ENCODE measurements at regions not wholly inside any gene's neighbourhood (a gene's known extent, or its start where the extent isn't known, plus 50 kb on each side); places are given as distances from the start of the nearest gene placed in this dataset.

- ChIA-PET POLR2A (no interaction called here), CTCF (interaction anchor here (0.8 kb wide), 1 partner anchor 67 kb away, joined by 4 read pairs; no protein-coding TSS in a partner anchor)
- no peaks in the 10 kb centered on the region for H3K9me3 ChIP-seq (ENCODE audit: control insufficient read depth, insufficient read depth, low read depth, low read length)
- no peak overlapping the region for H3K4me3 ChIP-seq (ENCODE audit: low read depth, low read length)
- H3K27ac ChIP-seq (ENCODE audit: extremely low read depth, low read depth, low read length), result no peak overlapping the region
- no peaks in the 10 kb centered on the region; the same call in 1 of the 2 replicates for H3K4me1 ChIP-seq (ENCODE audit: control insufficient read depth, insufficient read depth, low read length)
- TF ChIP-seq ZNF18 (tag by site-specific recombination; IDR thresholded peaks at IDR 0.05) (no peak), BCL6B (tag by site-specific recombination; IDR thresholded peaks at IDR 0.05) (peak; percentile 52; the same call in 1 of the 2 replicates)
- H3K36me3 ChIP-seq (ENCODE audit: control insufficient read depth in 2 of 2, insufficient read depth in 1 of 2, low read length in 2 of 2), result no peaks in the 10 kb centered on the region
Measured at GRCh38 chr21:34280389-34280795, 83.4 kb upstream of the KCNE2 start.

GRCh38 chr21:34280959-34281358 is 82.8 kb upstream of the KCNE2 start:
- Histone ChIP-seq H3K9me3 (ENCODE audit: control insufficient read depth, insufficient read depth, low read depth, low read length) (no peaks in the 10 kb centered on the region), H3K4me1 (ENCODE audit: control insufficient read depth, insufficient read depth, low read length) (no peaks in the 10 kb centered on the region; the same call in 1 of the 2 replicates), H3K36me3 (ENCODE audit: control insufficient read depth in 2 of 2, insufficient read depth in 1 of 2, low read length in 2 of 2) (no peaks in the 10 kb centered on the region), H3K4me3 (ENCODE audit: low read depth, low read length) (no peak overlapping the region), H3K27ac (ENCODE audit: extremely low read depth, low read depth, low read length) (no peak overlapping the region)
- ChIA-PET POLR2A (no interaction called here), CTCF (interaction anchor here (0.8 kb wide), 1 partner anchor 67 kb away, joined by 4 read pairs; no protein-coding TSS in a partner anchor)
- TF ChIP-seq ZNF169 (tag by site-specific recombination; IDR thresholded peaks at IDR 0.05) (no peak), ZNF19 (tag by site-specific recombination; IDR thresholded peaks at IDR 0.05; ENCODE audit: low read depth) (no peak), ZNF704 (tag by site-specific recombination; IDR thresholded peaks at IDR 0.05) (no peak), PRDM10 (tag by site-specific recombination; IDR thresholded peaks at IDR 0.05) (no peak), ZNF404 (tag by site-specific recombination; IDR thresholded peaks at IDR 0.05) (no peak), WT1 (tag by site-specific recombination; IDR thresholded peaks at IDR 0.05) (no peak), ZNF768 (tag by site-specific recombination; IDR thresholded peaks at IDR 0.05) (no peak), ZNF707 (tag by site-specific recombination; IDR thresholded peaks at IDR 0.05) (no peak)

GRCh38 chr21:34282223-34282622 is 81.6 kb upstream of the KCNE2 start:
- Histone ChIP-seq H3K9me3 (ENCODE audit: control insufficient read depth, insufficient read depth, low read depth, low read length) (no peaks in the 10 kb centered on the region), H3K27ac (ENCODE audit: extremely low read depth, low read depth, low read length) (no peak overlapping the region), H3K4me3 (ENCODE audit: low read depth, low read length) (no peak overlapping the region), H3K4me1 (ENCODE audit: control insufficient read depth, insufficient read depth, low read length) (no peaks in the 10 kb centered on the region; the same call in 1 of the 2 replicates), H3K36me3 (ENCODE audit: control insufficient read depth in 2 of 2, insufficient read depth in 1 of 2, low read length in 2 of 2) (no peaks in the 10 kb centered on the region)
- POLR2A ChIA-PET, result no interaction called here
- CTCF ChIA-PET, result no interaction called here
- TF ChIP-seq SP2 (tag by site-specific recombination; IDR thresholded peaks at IDR 0.05) (no peak), ZEB2 (tag by site-specific recombination; IDR thresholded peaks at IDR 0.05) (no peak), GLIS2 (tag by site-specific recombination; IDR thresholded peaks at IDR 0.05) (no peak), ZNF19 (tag by site-specific recombination; IDR thresholded peaks at IDR 0.05; ENCODE audit: low read depth) (no peak), ZNF76 (tag by site-specific recombination; IDR thresholded peaks at IDR 0.05; ENCODE audit: borderline replicate concordance, low read depth) (no peak), ZNF350 (tag by site-specific recombination; IDR thresholded peaks at IDR 0.05) (no peak), ZSCAN4 (tag by site-specific recombination; IDR thresholded peaks at IDR 0.05) (no peak), ZNF791 (tag by site-specific recombination; IDR thresholded peaks at IDR 0.05) (no peak), WT1 (tag by site-specific recombination; IDR thresholded peaks at IDR 0.05) (no peak), ZNF670 (tag by site-specific recombination; IDR thresholded peaks at IDR 0.05; ENCODE audit: low read depth) (no peak), KLF8 (tag by site-specific recombination; IDR thresholded peaks at IDR 0.05) (no peak)
